ENCODE measurements at regions not wholly inside any gene's neighbourhood (a gene's known extent, or its start where the extent isn't known, plus 50 kb on each side); places are given as distances from the start of the nearest gene placed in this dataset.

DNA sequence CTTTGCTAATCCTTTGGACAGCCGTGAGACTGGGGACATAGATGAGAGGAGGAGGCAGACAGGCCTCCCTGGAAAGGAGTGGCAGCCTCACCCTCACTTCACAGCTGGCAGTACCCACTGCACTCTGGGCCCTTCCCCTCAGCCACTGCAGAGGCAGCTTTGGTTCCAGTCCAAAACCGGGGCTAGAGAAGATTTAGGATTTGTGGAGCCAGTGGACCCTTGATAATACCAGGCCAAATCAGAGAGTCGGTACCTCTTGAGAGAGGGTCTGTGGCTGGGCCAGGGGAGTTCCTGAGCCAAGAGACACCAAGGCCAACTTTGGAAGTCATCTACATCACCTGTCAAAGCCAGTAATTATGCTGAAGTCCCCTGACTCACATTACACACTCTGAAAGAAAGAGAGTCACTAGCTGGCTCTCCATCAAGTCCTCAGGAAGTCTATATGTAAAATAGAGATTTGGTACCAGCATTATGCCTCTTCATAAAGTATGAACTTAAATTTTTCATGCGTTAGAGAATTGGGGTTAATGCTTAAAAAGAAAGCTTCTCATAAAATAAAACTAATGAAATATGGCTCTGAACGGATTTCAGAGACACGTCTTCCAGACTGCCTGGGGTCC is 244.1 kb upstream of the SEMA6D start:
- no peak overlapping the region for H3K4me3 ChIP-seq (ENCODE audit: low read depth, poor library complexity, severe bottlenecking)
- 64 to 66% methylated on average over 6 of the region's 6 CpGs for WGBS, 2 donors
- TF ChIP-seq POLR2A (IDR thresholded peaks at IDR 0.05): no peak
- TF ChIP-seq, protein P1, sequence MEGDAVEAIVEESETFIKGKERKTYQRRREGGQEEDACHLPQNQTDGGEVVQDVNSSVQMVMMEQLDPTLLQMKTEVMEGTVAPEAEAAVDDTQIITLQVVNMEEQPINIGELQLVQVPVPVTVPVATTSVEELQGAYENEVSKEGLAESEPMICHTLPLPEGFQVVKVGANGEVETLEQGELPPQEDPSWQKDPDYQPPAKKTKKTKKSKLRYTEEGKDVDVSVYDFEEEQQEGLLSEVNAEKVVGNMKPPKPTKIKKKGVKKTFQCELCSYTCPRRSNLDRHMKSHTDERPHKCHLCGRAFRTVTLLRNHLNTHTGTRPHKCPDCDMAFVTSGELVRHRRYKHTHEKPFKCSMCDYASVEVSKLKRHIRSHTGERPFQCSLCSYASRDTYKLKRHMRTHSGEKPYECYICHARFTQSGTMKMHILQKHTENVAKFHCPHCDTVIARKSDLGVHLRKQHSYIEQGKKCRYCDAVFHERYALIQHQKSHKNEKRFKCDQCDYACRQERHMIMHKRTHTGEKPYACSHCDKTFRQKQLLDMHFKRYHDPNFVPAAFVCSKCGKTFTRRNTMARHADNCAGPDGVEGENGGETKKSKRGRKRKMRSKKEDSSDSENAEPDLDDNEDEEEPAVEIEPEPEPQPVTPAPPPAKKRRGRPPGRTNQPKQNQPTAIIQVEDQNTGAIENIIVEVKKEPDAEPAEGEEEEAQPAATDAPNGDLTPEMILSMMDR (IDR thresholded peaks at IDR 0.05): no peak
- DNase-seq (ENCODE audit: low spot score in 2 of 2): no peak
- intact Hi-C loops (cut with DNase I; ENCODE audit: low total_unique reads): loop anchor here (10.0 kb wide), 1 partner anchor 522 kb away; no protein-coding TSS in a partner anchor

DNA sequence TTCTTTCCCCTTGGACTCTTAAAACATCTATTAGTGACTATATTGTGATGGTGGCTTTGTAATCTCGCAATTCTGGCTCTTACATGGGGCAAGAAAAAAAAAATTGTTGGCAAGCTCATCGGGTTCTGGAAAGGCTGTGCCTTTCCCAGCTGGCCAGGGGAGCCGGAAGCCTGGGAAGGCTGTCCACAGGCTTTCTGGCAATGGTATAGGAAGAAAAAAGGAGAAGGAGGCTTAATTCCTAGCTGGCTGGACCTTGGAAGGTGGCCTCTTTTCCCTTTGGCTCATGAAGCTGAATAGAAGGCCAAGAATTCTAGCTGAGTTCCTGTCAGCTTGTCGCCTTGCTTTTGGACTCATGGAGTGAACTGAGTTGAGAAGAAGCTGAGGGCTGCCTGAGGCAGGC is 243.5 kb upstream of the SEMA6D start:
- DNase-seq (ENCODE audit: low spot score in 2 of 2): peak; percentile 15 to 79
- TF ChIP-seq POLR2A (IDR thresholded peaks at IDR 0.05): no peak
- TF ChIP-seq, protein P1 (IDR thresholded peaks at IDR 0.05): no peak
- H3K4me3 ChIP-seq (ENCODE audit: low read depth, poor library complexity, severe bottlenecking): no peak overlapping the region
- WGBS, 2 donors: 33 to 37% methylated on average over 4 of the region's 4 CpGs
- intact Hi-C loops (cut with DNase I; ENCODE audit: low total_unique reads): loop anchor here (10.0 kb wide), 1 partner anchor 521 kb away; no protein-coding TSS in a partner anchor

DNA sequence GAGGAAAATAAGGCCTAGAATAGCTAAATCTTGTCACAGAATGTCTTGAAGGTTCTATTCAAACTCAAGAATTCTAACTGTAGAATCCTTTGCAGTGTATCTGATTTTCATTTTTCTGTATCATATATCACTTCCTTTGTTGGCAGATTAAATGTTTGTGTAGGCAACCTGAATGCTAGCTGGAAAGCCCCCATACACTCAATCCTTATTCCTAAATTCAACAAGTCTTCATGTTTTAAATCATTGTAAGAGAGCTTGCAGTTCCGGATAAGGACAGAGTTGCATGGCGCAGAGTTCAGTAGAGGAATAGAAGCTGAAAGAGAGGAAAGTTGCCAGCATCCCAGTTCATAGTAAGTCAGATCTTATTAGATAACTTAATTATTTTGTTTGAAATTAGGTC is 242.0 kb upstream of the SEMA6D start:
- intact Hi-C loops (cut with DNase I; ENCODE audit: low total_unique reads): loop anchor here (10.0 kb wide), 1 partner anchor 519 kb away; no protein-coding TSS in a partner anchor
- no peak for TF ChIP-seq POLR2A (IDR thresholded peaks at IDR 0.05)
- TF ChIP-seq, protein P1 (IDR thresholded peaks at IDR 0.05): no peak
- H3K4me3 ChIP-seq (ENCODE audit: low read depth, poor library complexity, severe bottlenecking): no peak overlapping the region
- DNase-seq (ENCODE audit: low spot score in 2 of 2): no peak
- WGBS, 2 donors: 93% methylated on average over 2 of the region's 2 CpGs

DNA sequence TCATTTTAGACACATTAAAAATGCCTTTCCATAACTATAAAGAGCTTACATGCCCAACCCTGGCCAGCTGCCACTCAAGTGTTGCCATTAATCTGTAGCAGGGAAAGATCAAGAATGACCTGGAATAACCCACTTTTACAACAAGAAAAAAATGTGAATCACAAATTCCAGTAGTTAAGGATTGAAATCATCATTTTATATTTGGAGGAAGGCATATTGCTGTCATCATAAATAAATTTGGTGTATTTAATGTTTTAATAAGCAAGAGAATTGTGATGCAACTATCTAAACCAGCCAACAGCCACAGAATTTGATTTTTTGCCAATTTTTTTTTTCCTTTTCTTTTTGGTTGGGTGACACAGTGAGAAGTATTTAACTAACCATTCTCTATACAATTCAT is 240.0 kb upstream of the SEMA6D start:
- no peak for DNase-seq (ENCODE audit: low spot score in 2 of 2)
- no peak overlapping the region for H3K4me3 ChIP-seq (ENCODE audit: low read depth, poor library complexity, severe bottlenecking)
- intact Hi-C loops (cut with DNase I; ENCODE audit: low total_unique reads): loop anchor here (10.0 kb wide), 1 partner anchor 517 kb away; no protein-coding TSS in a partner anchor
- TF ChIP-seq, protein P1 (IDR thresholded peaks at IDR 0.05): no peak
- no peak for TF ChIP-seq POLR2A (IDR thresholded peaks at IDR 0.05)

DNA sequence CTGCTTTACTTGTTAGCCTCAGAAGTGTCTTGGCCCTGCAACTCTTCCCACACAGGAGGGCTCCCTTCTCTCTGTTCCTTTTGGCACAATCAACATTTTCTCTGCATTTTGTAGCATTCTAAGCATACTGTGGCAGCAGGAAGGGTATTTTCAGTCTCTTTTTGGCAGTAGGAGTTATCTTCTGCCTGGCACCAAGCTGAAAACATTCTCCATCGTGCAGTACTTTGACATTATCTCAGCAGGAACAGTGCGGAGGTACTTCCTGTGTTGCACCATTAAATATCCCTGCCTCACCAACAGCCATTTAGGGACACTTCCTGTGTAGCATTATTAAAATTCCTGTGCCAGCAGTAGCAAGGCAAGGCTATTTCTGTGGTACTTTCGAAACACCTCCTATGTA is 233.2 kb upstream of the SEMA6D start:
- no peak for DNase-seq (ENCODE audit: low spot score in 2 of 2)
- WGBS, 2 donors: 71 to 78% methylated on average over 3 of the region's 3 CpGs
- no peak overlapping the region for H3K4me3 ChIP-seq (ENCODE audit: low read depth, poor library complexity, severe bottlenecking)
- intact Hi-C loops (cut with DNase I; ENCODE audit: low total_unique reads): no loop called here
- no peak for TF ChIP-seq POLR2A (IDR thresholded peaks at IDR 0.05)
- TF ChIP-seq, protein P1 (IDR thresholded peaks at IDR 0.05): no peak

DNA sequence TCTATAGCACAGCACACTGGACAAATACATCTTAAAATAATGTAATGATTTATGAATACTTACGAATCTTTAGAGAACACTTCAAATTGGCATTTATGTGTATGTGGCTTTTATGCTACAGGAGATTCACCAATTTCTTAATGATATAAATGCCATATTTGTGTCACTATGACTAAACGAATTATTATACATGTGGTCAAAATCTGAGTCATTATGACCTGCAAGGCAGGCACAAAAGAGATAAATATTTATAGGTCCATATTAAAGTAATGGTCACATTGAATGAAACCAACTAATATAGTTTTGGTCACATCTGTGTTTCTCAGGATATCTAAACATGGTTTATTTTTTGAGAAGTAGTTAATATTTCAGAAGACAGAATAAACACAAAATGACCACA is 232.3 kb upstream of the SEMA6D start:
- 79 to 91% methylated on average over 2 of the region's 2 CpGs for WGBS, 2 donors
- no peak for TF ChIP-seq POLR2A (IDR thresholded peaks at IDR 0.05)
- TF ChIP-seq, protein P1 (IDR thresholded peaks at IDR 0.05): no peak
- no peak for DNase-seq (ENCODE audit: low spot score in 2 of 2)
- H3K4me3 ChIP-seq (ENCODE audit: low read depth, poor library complexity, severe bottlenecking): no peak overlapping the region
- intact Hi-C loops (cut with DNase I; ENCODE audit: low total_unique reads): no loop called here

All from lower leg skin (tissue), 4 donors.